Astrocyte (in vitro differentiated cells and primary cell): ENCODE measurements at regions not wholly inside any gene's neighbourhood (a gene's known extent, or its start where the extent isn't known, plus 50 kb on each side); places are given as distances from the start of the nearest gene placed in this dataset.

Experiments used
- DNase-seq: peaks from one replicate; pipeline ENCODE4 v3.0.0-alpha.2; 2010; ENCODE audit warnings: low read depth
- FAIRE-seq: peaks from 2 replicates; lab custom pipeline; 2011; peaks lifted over from hg19 to GRCh38; lab: Jason Lieb, UNC
- H2AFZ ChIP-seq: 2 replicates; pipeline ENCODE4 v1.6.0; 2012; ENCODE audit warnings: low read depth, low read length, inconsistent platforms
- H3K27ac ChIP-seq: 2 replicates; pipeline ENCODE4 v1.5.1; 2011; ENCODE audit warnings: low read depth, low read length, inconsistent platforms
- H3K27me3 ChIP-seq: 2 replicates; pipeline ENCODE4 v1.6.0; 2011; ENCODE audit warnings: low read length, inconsistent platforms; ENCODE audit not compliant: insufficient read depth
- H3K36me3 ChIP-seq: 2 replicates; pipeline ENCODE4 v1.5.1; 2011; ENCODE audit warnings: low read length, inconsistent platforms; ENCODE audit not compliant: insufficient read depth
- H3K4me1 ChIP-seq: 2 replicates; pipeline ENCODE4 v1.5.1; 2011; ENCODE audit warnings: low read length, inconsistent platforms; ENCODE audit not compliant: insufficient read depth
- H3K4me2 ChIP-seq: 2 replicates; pipeline ENCODE4 v1.6.0; 2012; ENCODE audit warnings: low read length, inconsistent platforms
- H3K4me3 ChIP-seq: 2 replicates; pipeline ENCODE4 v1.5.1; 2011; ENCODE audit warnings: low read depth, mild to moderate bottlenecking, low read length, inconsistent platforms; ENCODE audit not compliant: insufficient read depth
- H3K79me2 ChIP-seq: 2 replicates; pipeline ENCODE4 v1.6.0; 2012; ENCODE audit warnings: mild to moderate bottlenecking, low read length, inconsistent platforms; ENCODE audit not compliant: insufficient read depth
- H3K9ac ChIP-seq: 2 replicates; pipeline ENCODE4 v1.6.0; 2012; ENCODE audit warnings: mild to moderate bottlenecking, low read length, inconsistent platforms
- H3K9me3 ChIP-seq: 2 replicates; pipeline ENCODE4 v1.5.1; 2012; ENCODE audit warnings: low read depth, mild to moderate bottlenecking, low read length, inconsistent platforms; ENCODE audit not compliant: insufficient read depth
- H4K20me1 ChIP-seq: 2 replicates; pipeline ENCODE4 v1.6.0; 2012; ENCODE audit warnings: low read length, inconsistent platforms; ENCODE audit not compliant: insufficient read depth
- H3K27ac Mint-ChIP-seq: one replicate; pipeline ENCODE4 v1.8.0; 2021; ENCODE audit warnings: mild to moderate bottlenecking, mixed read lengths; ENCODE audit not compliant: unreplicated experiment
- H3K27me3 Mint-ChIP-seq: one replicate; pipeline ENCODE4 v1.8.0; 2021; ENCODE audit warnings: low read depth, mixed read lengths; ENCODE audit not compliant: unreplicated experiment
- H3K36me3 Mint-ChIP-seq: one replicate; pipeline ENCODE4 v1.8.0; 2021; ENCODE audit warnings: low read depth, mixed read lengths; ENCODE audit not compliant: unreplicated experiment
- H3K4me1 Mint-ChIP-seq: one replicate; pipeline ENCODE4 v1.8.0; 2021; ENCODE audit warnings: low read depth, mixed read lengths; ENCODE audit not compliant: unreplicated experiment
- H3K4me3 Mint-ChIP-seq: one replicate; pipeline ENCODE4 v1.8.0; 2021; ENCODE audit warnings: mild to moderate bottlenecking, moderate library complexity, mixed read lengths; ENCODE audit not compliant: unreplicated experiment
- H3K9me3 Mint-ChIP-seq: one replicate; pipeline ENCODE4 v1.8.0; 2021; ENCODE audit warnings: mild to moderate bottlenecking, mixed read lengths; ENCODE audit not compliant: unreplicated experiment
- EZH2 ChIP-seq: IDR thresholded peaks from 2 replicates; pipeline ENCODE4 v1.6.1; 2012; ENCODE audit warnings: mild to moderate bottlenecking, low read length, inconsistent platforms; ENCODE audit not compliant: insufficient read depth
- TF ChIP-seq, protein P1 (sequence below): IDR thresholded peaks from 2 replicates; pipeline ENCODE4 v1.5.1; 2011; ENCODE audit warnings: low read depth, mild to moderate bottlenecking, inconsistent platforms, low read length, moderate library complexity; ENCODE audit not compliant: insufficient read depth

DNA sequence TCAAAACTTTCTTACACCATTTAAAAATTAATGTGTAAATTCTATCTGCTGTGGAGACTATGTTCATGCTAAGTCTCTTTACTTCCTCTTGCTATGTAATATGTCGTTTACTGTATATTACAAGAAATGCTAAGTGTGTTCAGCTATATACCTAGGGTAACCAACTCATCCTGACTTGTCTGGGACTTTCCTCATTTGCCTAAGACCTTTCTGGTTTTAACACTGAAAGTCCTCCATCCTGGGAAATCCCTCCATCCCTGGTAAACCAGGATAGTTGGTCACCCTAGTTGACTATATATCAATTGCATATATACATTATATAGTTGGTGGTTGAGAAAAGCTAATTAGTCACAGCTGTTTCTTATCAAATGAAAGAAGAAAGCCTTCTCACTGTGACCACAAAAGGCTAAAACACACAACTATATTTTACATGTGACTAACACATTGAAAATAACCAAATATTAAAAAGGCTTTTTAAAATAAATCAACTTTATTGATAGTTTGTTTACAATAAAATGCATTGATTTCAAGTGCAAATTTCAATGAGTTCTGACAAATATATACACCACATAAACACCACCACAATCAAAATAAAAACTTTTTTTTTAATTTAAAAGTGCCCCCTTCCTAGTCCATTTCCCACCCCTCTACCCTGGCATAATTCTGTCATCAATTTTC, 167.7 kb upstream of the INHBA start:
- H3K36me3 ChIP-seq: no peaks in the 10 kb centered on the region
- Mint-ChIP-seq H3K4me3 (no peak overlapping the region), H3K36me3 (no peaks in the 10 kb centered on the region), H3K9me3 (peaks cover under 1% of the 10 kb centered on the region), H3K27me3 (peaks cover 4% of the 10 kb centered on the region), H3K27ac (no peak overlapping the region), H3K4me1 (peaks cover 10% of the 10 kb centered on the region)
- H3K9me3 ChIP-seq: no peaks in the 10 kb centered on the region
- TF ChIP-seq EZH2: no peak
- TF ChIP-seq, protein P1, sequence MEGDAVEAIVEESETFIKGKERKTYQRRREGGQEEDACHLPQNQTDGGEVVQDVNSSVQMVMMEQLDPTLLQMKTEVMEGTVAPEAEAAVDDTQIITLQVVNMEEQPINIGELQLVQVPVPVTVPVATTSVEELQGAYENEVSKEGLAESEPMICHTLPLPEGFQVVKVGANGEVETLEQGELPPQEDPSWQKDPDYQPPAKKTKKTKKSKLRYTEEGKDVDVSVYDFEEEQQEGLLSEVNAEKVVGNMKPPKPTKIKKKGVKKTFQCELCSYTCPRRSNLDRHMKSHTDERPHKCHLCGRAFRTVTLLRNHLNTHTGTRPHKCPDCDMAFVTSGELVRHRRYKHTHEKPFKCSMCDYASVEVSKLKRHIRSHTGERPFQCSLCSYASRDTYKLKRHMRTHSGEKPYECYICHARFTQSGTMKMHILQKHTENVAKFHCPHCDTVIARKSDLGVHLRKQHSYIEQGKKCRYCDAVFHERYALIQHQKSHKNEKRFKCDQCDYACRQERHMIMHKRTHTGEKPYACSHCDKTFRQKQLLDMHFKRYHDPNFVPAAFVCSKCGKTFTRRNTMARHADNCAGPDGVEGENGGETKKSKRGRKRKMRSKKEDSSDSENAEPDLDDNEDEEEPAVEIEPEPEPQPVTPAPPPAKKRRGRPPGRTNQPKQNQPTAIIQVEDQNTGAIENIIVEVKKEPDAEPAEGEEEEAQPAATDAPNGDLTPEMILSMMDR: no peak
- no peaks in the 10 kb centered on the region for H3K27me3 ChIP-seq
- H3K9ac ChIP-seq: no peak overlapping the region
- H3K4me3 ChIP-seq: no peak overlapping the region
- DNase-seq (no peak), FAIRE-seq (peak; percentile 63)
- no peaks in the 10 kb centered on the region for H4K20me1 ChIP-seq
- H3K4me1 ChIP-seq: peaks cover 12% of the 10 kb centered on the region
- H2AFZ ChIP-seq: no peak overlapping the region
- H3K4me2 ChIP-seq: no peak overlapping the region
- H3K79me2 ChIP-seq: no peaks in the 10 kb centered on the region
- no peak overlapping the region for H3K27ac ChIP-seq

DNA sequence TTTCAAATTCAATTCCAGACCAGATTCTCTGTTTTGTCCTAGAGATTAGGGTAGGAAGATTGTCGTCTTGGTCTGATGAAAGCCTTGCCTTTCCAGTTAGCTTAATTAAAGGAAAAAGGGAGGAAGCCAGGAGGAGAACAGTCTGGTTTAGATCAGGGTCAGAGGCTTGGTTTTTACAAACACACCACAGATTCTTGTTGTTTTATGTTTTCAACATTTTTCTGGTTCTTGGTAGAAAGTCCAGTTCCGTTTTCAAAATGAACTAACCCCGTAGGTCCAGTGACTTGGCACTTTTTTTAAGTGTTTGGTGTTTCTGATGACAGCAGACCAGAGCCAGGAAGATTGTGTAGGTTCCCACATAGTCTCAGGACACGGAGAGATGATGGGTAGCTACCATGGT, 167.1 kb upstream of the INHBA start:
- Mint-ChIP-seq H3K27ac (no peak overlapping the region), H3K4me1 (peaks cover 9% of the 10 kb centered on the region), H3K27me3 (no peaks in the 10 kb centered on the region), H3K4me3 (no peak overlapping the region), H3K9me3 (peaks cover 6% of the 10 kb centered on the region), H3K36me3 (no peaks in the 10 kb centered on the region)
- Histone ChIP-seq H4K20me1 (no peaks in the 10 kb centered on the region), H3K4me3 (no peak overlapping the region), H3K27ac (no peak overlapping the region), H2AFZ (no peak overlapping the region), H3K36me3 (no peaks in the 10 kb centered on the region), H3K4me2 (no peak overlapping the region), H3K9me3 (no peaks in the 10 kb centered on the region), H3K79me2 (no peaks in the 10 kb centered on the region), H3K27me3 (no peaks in the 10 kb centered on the region), H3K9ac (no peak overlapping the region), H3K4me1 (peaks cover 12% of the 10 kb centered on the region)
- FAIRE-seq (peak; percentile 50), DNase-seq (no peak)
- TF ChIP-seq, protein P1: no peak
- TF ChIP-seq EZH2: no peak

DNA sequence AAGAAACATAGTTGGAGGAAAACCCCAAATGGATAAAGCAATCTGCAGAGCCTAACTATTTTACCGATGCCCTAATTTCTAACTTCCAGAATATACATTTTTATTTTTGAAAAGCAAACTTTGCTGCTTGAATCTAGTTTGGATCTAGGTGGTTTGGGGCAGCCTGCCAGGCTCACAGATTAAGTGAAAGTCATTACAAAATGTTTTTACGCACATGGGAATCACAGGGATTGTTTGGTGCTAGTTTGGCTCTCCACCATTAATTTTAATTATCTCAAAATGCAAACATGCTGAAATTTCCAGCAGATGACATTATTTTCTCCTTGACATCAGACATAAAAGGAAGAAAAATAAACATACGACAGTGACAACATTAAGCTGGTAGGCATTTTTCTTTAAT, 166.7 kb upstream of the INHBA start:
- H3K36me3 ChIP-seq: no peaks in the 10 kb centered on the region
- no peak overlapping the region for H3K9ac ChIP-seq
- no peaks in the 10 kb centered on the region for H3K79me2 ChIP-seq
- peaks cover 6% of the 10 kb centered on the region for H3K9me3 Mint-ChIP-seq
- no peaks in the 10 kb centered on the region for H3K9me3 ChIP-seq
- no peaks in the 10 kb centered on the region for H3K27me3 ChIP-seq
- no peaks in the 10 kb centered on the region for H3K36me3 Mint-ChIP-seq
- DNase-seq (peak; percentile 59), FAIRE-seq (no peak)
- TF ChIP-seq, protein P1: no peak
- no peak for TF ChIP-seq EZH2
- no peaks in the 10 kb centered on the region for H3K27me3 Mint-ChIP-seq
- H3K4me1 Mint-ChIP-seq: peaks cover 6% of the 10 kb centered on the region
- no peak overlapping the region for H2AFZ ChIP-seq
- H4K20me1 ChIP-seq: no peaks in the 10 kb centered on the region
- no peak overlapping the region for H3K4me3 ChIP-seq
- peak overlapping the region; percentile 23 for H3K4me2 ChIP-seq
- no peak overlapping the region for H3K27ac Mint-ChIP-seq
- no peak overlapping the region for H3K27ac ChIP-seq
- H3K4me1 ChIP-seq: peaks cover 12% of the 10 kb centered on the region
- no peak overlapping the region for H3K4me3 Mint-ChIP-seq
